ENCODE measurements at regions not wholly inside any gene's neighbourhood (a gene's known extent, or its start where the extent isn't known, plus 50 kb on each side); places are given as distances from the start of the nearest gene placed in this dataset.

DNA sequence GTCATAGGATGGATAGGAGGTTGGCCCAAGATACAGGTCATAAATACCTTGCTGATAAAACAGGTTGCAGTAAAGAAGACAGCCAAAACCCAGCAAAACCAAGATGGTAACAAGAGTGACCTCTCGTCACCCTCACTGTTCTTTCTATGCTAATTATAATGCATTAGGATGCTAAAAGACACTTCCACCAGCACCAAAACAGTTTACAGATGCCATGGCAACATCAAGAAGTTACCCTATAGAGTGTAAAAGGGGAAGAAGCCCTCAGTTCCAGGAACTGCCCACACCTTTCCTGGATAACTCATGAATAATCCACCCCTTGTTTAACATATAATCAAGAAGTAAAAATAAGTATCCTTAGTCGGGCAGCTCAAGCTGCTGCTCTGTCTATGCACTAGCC, 671.9 kb downstream of the PTPRC start:
- TF ChIP-seq CTCF (IDR thresholded peaks at IDR 0.05) (no peak), POLR2A (IDR thresholded peaks at IDR 0.05) (no peak), POLR2AphosphoS5 (IDR thresholded peaks at IDR 0.05; ENCODE audit: insufficient read depth in 1 of 2, low read depth in 1 of 2) (no peak)

Measured in vagina (tissue), 2 donors.